Caco-2 (cell line): ENCODE measurements at regions not wholly inside any gene's neighbourhood (a gene's known extent, or its start where the extent isn't known, plus 50 kb on each side); places are given as distances from the start of the nearest gene placed in this dataset.

ENCODE experiments used
- BruUV-seq: library from RNA; stranded (reverse); fragments of 400-500 nt; replicated peaks from 2 replicates; lab custom pipeline; 2021; lab: Mats Ljungman, UMichigan
- CTCF ChIA-PET: fragments of 300-600 bp; sonication (Branson Sonifier 250); formaldehyde crosslinking; loops from one replicate; lab custom pipeline; 2022; ENCODE audit warnings: antibody characterized with exemption; lab: Charles Lee
- POLR2A ChIA-PET: fragments of 300-600 bp; sonication (Branson Sonifier 250); formaldehyde crosslinking; loops from one replicate; lab custom pipeline; 2022; ENCODE audit warnings: antibody characterized with exemption; lab: Charles Lee
- DNase-seq, 2 experiments: peaks; one replicate each; pipeline versions ENCODE4 v3.0.0 to v3.0.0-alpha.2; 2020 to 2022
- H3K27me3 ChIP-seq: replicated peaks from 2 replicates; pipeline ENCODE4 v1.6.0; 2011; ENCODE audit warnings: low read length; ENCODE audit not compliant: control insufficient read depth, insufficient read depth
- H3K36me3 ChIP-seq: 2 replicates; pipeline ENCODE4 v1.5.1; 2011; ENCODE audit warnings: low read length; ENCODE audit not compliant: control insufficient read depth, insufficient read depth
- H3K4me1 ChIP-seq: fragments of 250-450 bp; sonication (Bioruptor Pico); 2 replicates; pipeline ENCODE4 v1.5.1; 2020; ENCODE audit warnings: mild to moderate bottlenecking
- H3K4me3 ChIP-seq: 2 replicates; pipeline ENCODE4 v1.5.1; 2011; ENCODE audit warnings: low read depth, mild to moderate bottlenecking, control low read depth, low read length
- H3K9me3 ChIP-seq: fragments of 250-450 bp; sonication (Bioruptor Pico); 2 replicates; pipeline ENCODE4 v1.5.1; 2020; ENCODE audit warnings: mild to moderate bottlenecking, moderate library complexity
- H3K27ac Mint-ChIP-seq: one replicate; pipeline ENCODE4 v1.8.0; 2022; ENCODE audit warnings: mixed read lengths; ENCODE audit not compliant: unreplicated experiment
- H3K27me3 Mint-ChIP-seq: one replicate; pipeline ENCODE4 v1.8.0; 2022; ENCODE audit warnings: mixed read lengths; ENCODE audit not compliant: insufficient read depth, unreplicated experiment
- H3K36me3 Mint-ChIP-seq: one replicate; pipeline ENCODE4 v1.8.0; 2022; ENCODE audit warnings: mild to moderate bottlenecking, mixed read lengths; ENCODE audit not compliant: insufficient read depth, unreplicated experiment
- H3K4me1 Mint-ChIP-seq: one replicate; pipeline ENCODE4 v1.8.0; 2022; ENCODE audit warnings: low read depth, mixed read lengths; ENCODE audit not compliant: unreplicated experiment
- H3K4me3 Mint-ChIP-seq: one replicate; pipeline ENCODE4 v1.8.0; 2022; ENCODE audit warnings: mild to moderate bottlenecking, moderate library complexity, mixed read lengths; ENCODE audit not compliant: unreplicated experiment
- H3K9me3 Mint-ChIP-seq: one replicate; pipeline ENCODE4 v1.8.0; 2022; ENCODE audit warnings: mixed read lengths; ENCODE audit not compliant: unreplicated experiment
- CTCF ChIP-seq, 2 experiments: fragments of 200-600 bp in 1 of 2; IDR thresholded peaks; 1 replicate in 1 of 2; 2 replicates in 1 of 2; pipeline versions ENCODE4 v1.5.1 to v1.8.0; 2011 to 2022; ENCODE audit warnings: antibody characterized with exemption in 1 of 2, control low read depth in 1 of 2, inconsistent platforms in 1 of 2, low read depth in 1 of 2, low read length in 1 of 2, mild to moderate bottlenecking in 1 of 2, moderate library complexity in 1 of 2; ENCODE audit not compliant: insufficient read depth in 1 of 2, severe bottlenecking in 1 of 2, unreplicated experiment in 1 of 2
- intact Hi-C: fragments of 100-400 bp; cut with micrococcal nuclease; formaldehyde crosslinking; loops from one replicate; pipeline ENCODE4 v1.10.0; 2022; ENCODE audit not compliant: unreplicated experiment

- H3K36me3 Mint-ChIP-seq: no peaks in the 10 kb centered on the region
- no peak for DNase-seq
- H3K36me3 ChIP-seq: no peaks in the 10 kb centered on the region
- H3K27ac Mint-ChIP-seq: no peak overlapping the region
- peaks cover 8% of the 10 kb centered on the region; the same call in 1 of the 2 replicates for H3K4me1 ChIP-seq
- TF ChIP-seq CTCF (IDR thresholded peaks at IDR 0.05; ENCODE audit: insufficient read depth in 1 of 2, low read depth in 1 of 2, low read length in 1 of 2, severe bottlenecking in 1 of 2, unreplicated experiment in 1 of 2): peak in 1 of 2 experiments; percentile 7
- no peaks in the 10 kb centered on the region for H3K27me3 ChIP-seq
- no peak overlapping the region for H3K4me3 Mint-ChIP-seq
- ChIA-PET CTCF (interaction anchor here (1.1 kb wide), 1 partner anchor 8 kb away, joined by 6 read pairs; no protein-coding TSS in a partner anchor), POLR2A (no interaction called here)
- peaks cover 14% of the 10 kb centered on the region for H3K4me1 Mint-ChIP-seq
- no peak overlapping the region for H3K4me3 ChIP-seq
- peaks cover 9% of the 10 kb centered on the region for H3K9me3 Mint-ChIP-seq
- peaks cover 7% of the 10 kb centered on the region for H3K27me3 Mint-ChIP-seq
- no peaks in the 10 kb centered on the region for H3K9me3 ChIP-seq
- BruUV-seq: no TSS peak
- intact Hi-C loops: loop anchor here (10.0 kb wide), 1 partner anchor 179 kb away; no protein-coding TSS in a partner anchor
These were observed 308.5 kb upstream of the NFE2L3 start for GRCh38 chr7:25843467-25843866.

- no peak overlapping the region for H3K27ac Mint-ChIP-seq
- no peaks in the 10 kb centered on the region for H3K27me3 ChIP-seq
- DNase-seq: no peak
- peaks cover 13% of the 10 kb centered on the region for H3K4me1 Mint-ChIP-seq
- POLR2A ChIA-PET: no interaction called here
- H3K27me3 Mint-ChIP-seq: peaks cover 3% of the 10 kb centered on the region
- no peak overlapping the region for H3K4me3 ChIP-seq
- no TSS peak for BruUV-seq
- intact Hi-C loops: loop anchor here (10.0 kb wide), 1 partner anchor 179 kb away; no protein-coding TSS in a partner anchor
- H3K36me3 ChIP-seq: no peaks in the 10 kb centered on the region
- CTCF ChIA-PET: interaction anchor here (1.1 kb wide), 1 partner anchor 7 kb away, joined by 6 read pairs; no protein-coding TSS in a partner anchor
- H3K4me1 ChIP-seq: peaks cover 8% of the 10 kb centered on the region; the same call in 1 of the 2 replicates
- H3K36me3 Mint-ChIP-seq: no peaks in the 10 kb centered on the region
- H3K9me3 Mint-ChIP-seq: peaks cover 3% of the 10 kb centered on the region
- no peaks in the 10 kb centered on the region for H3K9me3 ChIP-seq
- no peak overlapping the region for H3K4me3 Mint-ChIP-seq
- no peak for TF ChIP-seq CTCF (IDR thresholded peaks at IDR 0.05; ENCODE audit: insufficient read depth in 1 of 2, low read depth in 1 of 2, low read length in 1 of 2, severe bottlenecking in 1 of 2, unreplicated experiment in 1 of 2)
These were observed 307.7 kb upstream of the NFE2L3 start for GRCh38 chr7:25844102-25844870.

- no peaks in the 10 kb centered on the region for H3K36me3 ChIP-seq
- BruUV-seq: no TSS peak
- no peak for TF ChIP-seq CTCF (IDR thresholded peaks at IDR 0.05; ENCODE audit: insufficient read depth in 1 of 2, low read depth in 1 of 2, low read length in 1 of 2, severe bottlenecking in 1 of 2, unreplicated experiment in 1 of 2)
- H3K4me3 ChIP-seq: no peak overlapping the region
- intact Hi-C loops: loop anchor here (10.0 kb wide), 1 partner anchor 181 kb away; no protein-coding TSS in a partner anchor
- H3K27me3 ChIP-seq: no peaks in the 10 kb centered on the region
- Mint-ChIP-seq H3K27ac (no peak overlapping the region), H3K4me3 (no peak overlapping the region), H3K9me3 (no peaks in the 10 kb centered on the region), H3K36me3 (no peaks in the 10 kb centered on the region), H3K4me1 (peaks cover 20% of the 10 kb centered on the region), H3K27me3 (peaks cover 3% of the 10 kb centered on the region)
- ChIA-PET POLR2A (no interaction called here), CTCF (no interaction called here)
- DNase-seq: no peak
- H3K4me1 ChIP-seq: peaks cover 12% of the 10 kb centered on the region; the same call in 1 of the 2 replicates
- H3K9me3 ChIP-seq: no peaks in the 10 kb centered on the region
These were observed 306.5 kb upstream of the NFE2L3 start for GRCh38 chr7:25845464-25845863.
